Stimulated activated CD4-positive, alpha-beta T cell treated with anti-CD3 and anti-CD28 coated beads, TNF-alpha, amount 100 ng/mL, for 4 hours (primary cell): ENCODE measurements at regions not wholly inside any gene's neighbourhood (a gene's known extent, or its start where the extent isn't known, plus 50 kb on each side); places are given as distances from the start of the nearest gene placed in this dataset.

Source experiments
- DNase-seq, 3 experiments: peaks; one replicate each; pipeline ENCODE4 v3.0.0-alpha.2; 2020; ENCODE audit warnings: low read depth in 3 of 3

GRCh38 chr2:121074293-121074932 lies 210.6 kb downstream of the TFCP2L1 start:
- no peak for DNase-seq

GRCh38 chr2:121075006-121075551 lies 209.9 kb downstream of the TFCP2L1 start:
- no peak for DNase-seq

GRCh38 chr2:121075641-121076497 lies 209.1 kb downstream of the TFCP2L1 start:
- DNase-seq: no peak

GRCh38 chr2:121076498-121076820 lies 208.5 kb downstream of the TFCP2L1 start:
- no peak for DNase-seq

- DNase-seq: peak; percentile 22 to 43 (median 23)
Measured at GRCh38 chr2:121076885-121077549, 208.0 kb downstream of the TFCP2L1 start.

- DNase-seq: no peak
Measured at GRCh38 chr2:121078899-121079298, 206.1 kb downstream of the TFCP2L1 start.

- peak in 1 of 3 experiments; percentile 5 for DNase-seq
Measured at GRCh38 chr2:121080013-121080772, 204.8 kb downstream of the TFCP2L1 start.

- no peak for DNase-seq
Measured at GRCh38 chr2:121081701-121082100, 203.3 kb downstream of the TFCP2L1 start.

- no peak for DNase-seq
Measured at GRCh38 chr2:121082191-121082590, 202.8 kb downstream of the TFCP2L1 start.

GRCh38 chr2:121084130-121084680 lies 200.8 kb downstream of the TFCP2L1 start:
- DNase-seq: no peak

- no peak for DNase-seq
Measured at GRCh38 chr2:121085801-121086200, 199.2 kb downstream of the TFCP2L1 start.

- no peak for DNase-seq
Measured at GRCh38 chr2:121086450-121086849, 198.6 kb downstream of the TFCP2L1 start.

- DNase-seq: no peak
Measured at GRCh38 chr2:121087117-121087516, 197.9 kb downstream of the TFCP2L1 start.

- DNase-seq: no peak
Measured at GRCh38 chr2:121088251-121089165, 196.5 kb downstream of the TFCP2L1 start.

GRCh38 chr2:121089166-121089510 lies 195.9 kb downstream of the TFCP2L1 start:
- DNase-seq: no peak

GRCh38 chr2:121090088-121090715 lies 194.8 kb downstream of the TFCP2L1 start:
- no peak for DNase-seq

- no peak for DNase-seq
Measured at GRCh38 chr2:121092095-121092494, 192.9 kb downstream of the TFCP2L1 start.

GRCh38 chr2:121093692-121094091 lies 191.3 kb downstream of the TFCP2L1 start:
- no peak for DNase-seq

GRCh38 chr2:121094101-121094500 lies 190.9 kb downstream of the TFCP2L1 start:
- DNase-seq: no peak

- DNase-seq: no peak
Measured at GRCh38 chr2:121094845-121095244, 190.2 kb downstream of the TFCP2L1 start.
